ENCODE measurements at regions not wholly inside any gene's neighbourhood (a gene's known extent, or its start where the extent isn't known, plus 50 kb on each side); places are given as distances from the start of the nearest gene placed in this dataset.

- no peak for TF ChIP-seq ZNF462 (CRISPR knock-in tag; IDR thresholded peaks at IDR 0.05)
- no peak for TF ChIP-seq EZH2 (IDR thresholded peaks at IDR 0.05; ENCODE audit: low read depth, unreplicated experiment)
- TF ChIP-seq STAT1 (IDR thresholded peaks at IDR 0.05; ENCODE audit: unreplicated experiment): no peak
- TF ChIP-seq EZH2phosphoT487 (IDR thresholded peaks at IDR 0.05; ENCODE audit: unreplicated experiment): no peak
- TF ChIP-seq POLR2AphosphoS5 (IDR thresholded peaks at IDR 0.05; ENCODE audit: low read depth): no peak
- no peak for TF ChIP-seq CREB1 (CRISPR knock-in tag; IDR thresholded peaks at IDR 0.05; ENCODE audit: low read depth)
- TF ChIP-seq ETS1 (IDR thresholded peaks at IDR 0.05): no peak
Measured at GRCh38 chr12:3924761-3925160, 51.6 kb upstream of the PARP11 start (continued).

GRCh38 chr12:3923021-3923420 is 49.8 kb upstream of the PARP11 start:
- Mint-ChIP-seq H3K4me3 (no peak overlapping the region), H3K27ac (no peak overlapping the region), H3K4me1 (peaks cover 6% of the 10 kb centered on the region), H3K9me3 (no peaks in the 10 kb centered on the region), H3K27me3 (ENCODE audit: insufficient read depth, low read depth, poor library complexity) (no peaks in the 10 kb centered on the region), H3K36me3 (ENCODE audit: low read depth) (no peaks in the 10 kb centered on the region)
- H3K27ac ChIP-seq (ENCODE audit: low read depth): no peak overlapping the region
- no peak overlapping the region for H3K4me2 ChIP-seq
- DNase-seq (ENCODE audit: low spot score): no peak
- H3K4me3 ChIP-seq: no peak overlapping the region
- no peaks in the 10 kb centered on the region for H4K20me1 ChIP-seq (replicated peaks; ENCODE audit: insufficient read depth)
- H3K36me3 ChIP-seq (ENCODE audit: insufficient read depth): no peaks in the 10 kb centered on the region
- H3K4me1 ChIP-seq (ENCODE audit: insufficient read depth): peaks cover 5% of the 10 kb centered on the region; the same call in 1 of the 2 replicates
- H3K79me2 ChIP-seq (replicated peaks; ENCODE audit: insufficient read depth): no peaks in the 10 kb centered on the region
- no peak for ATAC-seq
- H3K27me3 ChIP-seq (ENCODE audit: insufficient read depth): no peaks in the 10 kb centered on the region
- H2AFZ ChIP-seq: no peak overlapping the region
- peaks cover 13% of the 10 kb centered on the region for H3K9me2 ChIP-seq (ENCODE audit: insufficient read depth)
- H3F3A ChIP-seq (replicated peaks; ENCODE audit: low read depth): no peaks in the 10 kb centered on the region
- no peak for TF ChIP-seq CREB1 (CRISPR knock-in tag; IDR thresholded peaks at IDR 0.05; ENCODE audit: low read depth)
- TF ChIP-seq ZNF462 (CRISPR knock-in tag; IDR thresholded peaks at IDR 0.05): no peak
- TF ChIP-seq ZNF114 (CRISPR knock-in tag; IDR thresholded peaks at IDR 0.05): no peak

All from GM23338 (cell line).